Activated CD8-positive, alpha-beta T cell treated with anti-CD3 and anti-CD28 coated beads for 36 hours (primary cell): ENCODE measurements at regions not wholly inside any gene's neighbourhood (a gene's known extent, or its start where the extent isn't known, plus 50 kb on each side); places are given as distances from the start of the nearest gene placed in this dataset.

Experiments used
- ATAC-seq: fragments of 200-7000 bp; cut with Tn5 transposase; one replicate; pipeline ENCODE4 v1.10.0; 2021; ENCODE audit warnings: mild to moderate bottlenecking, moderate library complexity
- CTCF ChIA-PET: fragments of 350-600 bp; sonication (Branson Sonifier 250); formaldehyde crosslinking; loops from one replicate; lab custom pipeline; 2021; ENCODE audit warnings: antibody characterized with exemption; lab: Charles Lee
- POLR2A ChIA-PET: fragments of 350-600 bp; sonication (Branson Sonifier 250); formaldehyde crosslinking; loops from one replicate; lab custom pipeline; 2021; ENCODE audit warnings: antibody characterized with exemption; lab: Charles Lee
- DNase-seq: peaks from one replicate; pipeline ENCODE4 v3.0.0-alpha.2; 2020
- H3K27ac Mint-ChIP-seq: one replicate; pipeline ENCODE4 v1.8.0; 2021; ENCODE audit warnings: mild to moderate bottlenecking, mixed read lengths
- H3K27me3 Mint-ChIP-seq: one replicate; pipeline ENCODE4 v1.8.0; 2021; ENCODE audit warnings: mixed read lengths
- H3K36me3 Mint-ChIP-seq: one replicate; pipeline ENCODE4 v1.8.0; 2021; ENCODE audit warnings: low read depth, mixed read lengths
- H3K4me1 Mint-ChIP-seq: one replicate; pipeline ENCODE4 v1.8.0; 2021; ENCODE audit warnings: low read depth, mixed read lengths
- H3K4me3 Mint-ChIP-seq: one replicate; pipeline ENCODE4 v1.8.0; 2021; ENCODE audit warnings: mild to moderate bottlenecking, moderate library complexity, mixed read lengths
- H3K9me3 Mint-ChIP-seq: one replicate; pipeline ENCODE4 v1.8.0; 2021; ENCODE audit warnings: mixed read lengths
- CTCF ChIP-seq: fragments of 200-600 bp; IDR thresholded peaks from one replicate; pipeline ENCODE4 v1.8.0; 2022; ENCODE audit warnings: antibody characterized with exemption, mild to moderate bottlenecking
- intact Hi-C: fragments of 100-400 bp; cut with micrococcal nuclease; formaldehyde crosslinking; loops from one replicate; pipeline ENCODE4 v1.10.0; 2022

- POLR2A ChIA-PET, result no interaction called here
- no peak for ATAC-seq
- H3K36me3 Mint-ChIP-seq, result no peaks in the 10 kb centered on the region
Observed at GRCh38 chr5:63032343-63032742, 453.7 kb downstream of the LRRC70 start.

DNA sequence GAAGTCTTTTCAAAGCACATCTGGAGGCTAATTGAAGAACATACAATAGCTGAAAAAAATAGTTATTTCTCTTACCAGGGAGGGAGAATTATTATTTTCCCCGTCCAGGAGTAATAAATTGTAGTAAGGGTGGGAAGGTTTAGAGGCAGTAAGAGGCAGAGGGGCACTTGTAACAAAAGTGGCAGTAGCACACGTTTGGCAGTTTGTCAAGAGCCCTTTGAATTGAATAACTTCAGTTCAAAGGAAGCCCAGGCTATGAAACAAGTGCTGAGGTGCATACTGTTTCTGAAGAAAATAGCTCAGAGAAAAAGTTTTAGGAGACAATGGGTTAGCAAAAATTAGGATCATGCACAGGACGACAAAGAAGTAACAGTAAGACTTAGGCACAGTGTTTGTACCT, 451.3 kb downstream of the LRRC70 start:
- intact Hi-C loops, result no loop called here
- DNase-seq, result no peak
- no peak for TF ChIP-seq CTCF
- Mint-ChIP-seq H3K4me1 (no peaks in the 10 kb centered on the region), H3K27ac (no peak overlapping the region), H3K9me3 (peaks cover 26% of the 10 kb centered on the region), H3K27me3 (no peaks in the 10 kb centered on the region), H3K36me3 (no peaks in the 10 kb centered on the region), H3K4me3 (no peak overlapping the region)
- no peak for ATAC-seq
- POLR2A ChIA-PET, result no interaction called here
- CTCF ChIA-PET, result no interaction called here

More at GRCh38 chr5:63032343-63032742, 453.7 kb downstream of the LRRC70 start:
- CTCF ChIA-PET, result no interaction called here
- no peak for TF ChIP-seq CTCF
- Mint-ChIP-seq H3K27ac (no peak overlapping the region), H3K4me1 (no peaks in the 10 kb centered on the region), H3K27me3 (no peaks in the 10 kb centered on the region), H3K4me3 (no peak overlapping the region), H3K9me3 (peaks cover 26% of the 10 kb centered on the region)
- intact Hi-C loops, result no loop called here
- peak; percentile 2 for DNase-seq

- no peaks in the 10 kb centered on the region for H3K36me3 Mint-ChIP-seq
- no peaks in the 10 kb centered on the region for H3K27me3 Mint-ChIP-seq
- H3K27ac Mint-ChIP-seq, result no peak overlapping the region
- intact Hi-C loops, result no loop called here
- H3K9me3 Mint-ChIP-seq, result no peaks in the 10 kb centered on the region
- no peak for ATAC-seq
- no peak for DNase-seq
- no peaks in the 10 kb centered on the region for H3K4me1 Mint-ChIP-seq
- TF ChIP-seq CTCF, result no peak
- H3K4me3 Mint-ChIP-seq, result no peak overlapping the region
- ChIA-PET POLR2A (no interaction called here), CTCF (no interaction called here)
Observed at GRCh38 chr5:63025679-63026078, 447.1 kb downstream of the LRRC70 start.

GRCh38 chr5:63022403-63022802, 443.8 kb downstream of the LRRC70 start:
- intact Hi-C loops, result no loop called here
- Mint-ChIP-seq H3K27ac (no peak overlapping the region), H3K9me3 (peaks cover 5% of the 10 kb centered on the region), H3K27me3 (no peaks in the 10 kb centered on the region), H3K4me3 (no peak overlapping the region), H3K36me3 (no peaks in the 10 kb centered on the region), H3K4me1 (no peaks in the 10 kb centered on the region)
- DNase-seq (no peak), ATAC-seq (no peak)
- ChIA-PET CTCF (no interaction called here), POLR2A (no interaction called here)
- no peak for TF ChIP-seq CTCF

GRCh38 chr5:63011158-63011557, 432.5 kb downstream of the LRRC70 start:
- no peak for ATAC-seq

More at GRCh38 chr5:63011158-63011557, 432.5 kb downstream of the LRRC70 start:
- H3K27me3 Mint-ChIP-seq, result no peaks in the 10 kb centered on the region
- ChIA-PET POLR2A (no interaction called here), CTCF (no interaction called here)
- intact Hi-C loops, result no loop called here
- no peak for TF ChIP-seq CTCF
- no peak for DNase-seq
- H3K9me3 Mint-ChIP-seq, result peaks cover 17% of the 10 kb centered on the region
- H3K27ac Mint-ChIP-seq, result no peak overlapping the region
- no peaks in the 10 kb centered on the region for H3K36me3 Mint-ChIP-seq
- H3K4me1 Mint-ChIP-seq, result no peaks in the 10 kb centered on the region
- H3K4me3 Mint-ChIP-seq, result no peak overlapping the region
